ENCODE measurements at regions not wholly inside any gene's neighbourhood (a gene's known extent, or its start where the extent isn't known, plus 50 kb on each side); places are given as distances from the start of the nearest gene placed in this dataset.

GRCh38 chrX:39981946-39982345, 115.8 kb downstream of the BCOR start:
- ATAC-seq (no peak), FAIRE-seq (no peak), DNase-seq (ENCODE audit: extremely low read depth in 1 of 4, low spot score in 3 of 4) (no peak)
- Histone ChIP-seq H3K4me2 (ENCODE audit: insufficient read depth, low read length) (no peak overlapping the region), H3K27me3 (ENCODE audit: control insufficient read depth in 2 of 2, insufficient read depth in 2 of 2, low read length in 2 of 2) (no peaks in the 10 kb centered on the region; a peak in 1 of 5 replicates), H3K9me3 (replicated peaks; ENCODE audit: control insufficient read depth, insufficient read depth, low read depth, low read length) (no peaks in the 10 kb centered on the region), H3K27ac (ENCODE audit: extremely low read depth, low read depth, low read length) (no peak overlapping the region), H3K9ac (ENCODE audit: insufficient read depth in 1 of 2, low read depth in 2 of 2, low read length in 2 of 2) (no peak overlapping the region), H4K20me1 (replicated peaks; ENCODE audit: control insufficient read depth, insufficient read depth, low read length) (no peaks in the 10 kb centered on the region), H3K4me3 (no peak overlapping the region), H3K79me2 (ENCODE audit: control insufficient read depth, insufficient read depth, low read length) (no peaks in the 10 kb centered on the region), H3K9me1 (ENCODE audit: control insufficient read depth, insufficient read depth, low read length) (no peaks in the 10 kb centered on the region), H3K4me1 (replicated peaks in 1 of 2; ENCODE audit: control insufficient read depth in 2 of 2, insufficient read depth in 2 of 2, low read length in 2 of 2) (peaks cover 0 to 3% of the 10 kb centered on the region in 2 experiments; a peak in 1 of 5 replicates), H2AFZ (ENCODE audit: low read depth, low read length) (no peak overlapping the region), H3K36me3 (ENCODE audit: control insufficient read depth, insufficient read depth, low read length) (no peaks in the 10 kb centered on the region)
- intact Hi-C loops (cut with micrococcal nuclease) (no loop called here), in situ Hi-C loops (cut with MboI) (no loop called here)
- no TSS peak for BruUV-seq (replicated peaks)
- 61% methylated on average over 3 of the region's 3 CpGs for WGBS (ENCODE audit: insufficient coverage, low coverage, missing lambda C conversion rate)
- POLR2A ChIA-PET, result interaction anchor here (0.7 kb wide), 1 partner anchor 1236 kb away, joined by 3 read pairs; no protein-coding TSS in a partner anchor
- TF ChIP-seq PKNOX1 (IDR thresholded peaks at IDR 0.05) (peak; percentile 52; the same call in 1 of the 2 replicates), TRIM24 (IDR thresholded peaks at IDR 0.05) (no peak)
- CTCF ChIA-PET (ENCODE audit: low intra/inter-chr PET ratio), result no interaction called here

GRCh38 chrX:39982948-39983347, 114.8 kb downstream of the BCOR start:
- no peaks in the 10 kb centered on the region for H3K9me3 ChIP-seq (replicated peaks; ENCODE audit: control insufficient read depth, insufficient read depth, low read depth, low read length)
- no peaks in the 10 kb centered on the region for H3K9me1 ChIP-seq (ENCODE audit: control insufficient read depth, insufficient read depth, low read length)
- no peak overlapping the region for H3K4me2 ChIP-seq (ENCODE audit: insufficient read depth, low read length)
- ChIA-PET POLR2A (no interaction called here), CTCF (ENCODE audit: low intra/inter-chr PET ratio) (no interaction called here)
- no peaks in the 10 kb centered on the region for H3K36me3 ChIP-seq (ENCODE audit: control insufficient read depth, insufficient read depth, low read length)
- H3K9ac ChIP-seq (ENCODE audit: insufficient read depth in 1 of 2, low read depth in 2 of 2, low read length in 2 of 2), result no peak overlapping the region
- TF ChIP-seq FOXM1 (IDR thresholded peaks at IDR 0.05; ENCODE audit: low read depth) (no peak), FOXM1 (CRISPR knock-in tag; IDR thresholded peaks at IDR 0.05; ENCODE audit: low read depth) (no peak), HIVEP1 (CRISPR knock-in tag; IDR thresholded peaks at IDR 0.05) (no peak), NEUROD1 (IDR thresholded peaks at IDR 0.05; ENCODE audit: borderline replicate concordance, low read depth, low read length, partially characterized antibody) (no peak), RAD21 (CRISPR knock-in tag; conservative IDR thresholded peaks at IDR 0.05 in 1 of 2, IDR thresholded peaks at IDR 0.05 in 1 of 2) (no peak)
- FAIRE-seq (no peak), ATAC-seq (no peak), DNase-seq (ENCODE audit: extremely low read depth in 1 of 4, low spot score in 3 of 4) (no peak)
- H3K4me1 ChIP-seq (replicated peaks in 1 of 2; ENCODE audit: control insufficient read depth in 2 of 2, insufficient read depth in 2 of 2, low read length in 2 of 2), result peaks cover 0 to 3% of the 10 kb centered on the region in 2 experiments; a peak in 1 of 5 replicates
- 35% methylated on average over 3 of the region's 3 CpGs for WGBS (ENCODE audit: insufficient coverage, low coverage, missing lambda C conversion rate)
- no TSS peak for BruUV-seq (replicated peaks)
- in situ Hi-C loops (cut with MboI), result no loop called here
- intact Hi-C loops (cut with micrococcal nuclease), result no loop called here
- H3K79me2 ChIP-seq (ENCODE audit: control insufficient read depth, insufficient read depth, low read length), result no peaks in the 10 kb centered on the region
- H3K27me3 ChIP-seq (ENCODE audit: control insufficient read depth in 2 of 2, insufficient read depth in 2 of 2, low read length in 2 of 2), result no peaks in the 10 kb centered on the region; a peak in 1 of 5 replicates
- H2AFZ ChIP-seq (ENCODE audit: low read depth, low read length), result no peak overlapping the region
- H4K20me1 ChIP-seq (replicated peaks; ENCODE audit: control insufficient read depth, insufficient read depth, low read length), result no peaks in the 10 kb centered on the region
- H3K4me3 ChIP-seq, result no peak overlapping the region
- no peak overlapping the region for H3K27ac ChIP-seq (ENCODE audit: extremely low read depth, low read depth, low read length)
